Renal cortex interstitium (tissue), 11 donors: ENCODE measurements at regions not wholly inside any gene's neighbourhood (a gene's known extent, or its start where the extent isn't known, plus 50 kb on each side); places are given as distances from the start of the nearest gene placed in this dataset.
A peak's percentile ranks its signal among the peaks of the same experiment; 100 is the strongest.

Source experiments
- DNase-seq, 11 donors: peaks; one replicate each; pipeline ENCODE4 v3.0.0-alpha.2; 2013; ENCODE audit warnings: low read depth in 9 of 11, low spot score in 4 of 11; ENCODE audit errors: extremely low read depth in 1 of 11

- peak in 3 of 11 donors; percentile 15 to 21 (median 15) for DNase-seq
These were observed 1049.2 kb downstream of the AACS start for GRCh38 chr12:126114441-126114840.

DNA sequence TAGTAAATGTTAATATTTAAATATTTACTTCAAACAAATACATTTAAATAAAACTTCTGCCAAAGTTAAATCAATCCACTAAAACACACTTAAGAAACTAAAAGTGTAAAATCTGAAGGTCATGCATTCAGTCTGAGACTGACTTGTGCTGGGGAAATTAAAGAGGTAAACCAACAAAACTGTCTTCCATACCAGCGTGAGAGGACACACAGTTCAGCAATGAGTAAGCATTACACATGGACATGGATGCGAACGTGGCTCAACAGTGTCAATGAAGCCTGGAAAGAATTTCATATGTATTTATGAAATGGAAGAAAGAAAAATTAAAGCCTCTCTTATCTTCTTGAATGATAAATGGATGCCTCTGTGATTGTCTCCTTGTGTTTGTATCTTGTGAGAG, 1052.3 kb downstream of the AACS start:
- DNase-seq, result no peak

DNA sequence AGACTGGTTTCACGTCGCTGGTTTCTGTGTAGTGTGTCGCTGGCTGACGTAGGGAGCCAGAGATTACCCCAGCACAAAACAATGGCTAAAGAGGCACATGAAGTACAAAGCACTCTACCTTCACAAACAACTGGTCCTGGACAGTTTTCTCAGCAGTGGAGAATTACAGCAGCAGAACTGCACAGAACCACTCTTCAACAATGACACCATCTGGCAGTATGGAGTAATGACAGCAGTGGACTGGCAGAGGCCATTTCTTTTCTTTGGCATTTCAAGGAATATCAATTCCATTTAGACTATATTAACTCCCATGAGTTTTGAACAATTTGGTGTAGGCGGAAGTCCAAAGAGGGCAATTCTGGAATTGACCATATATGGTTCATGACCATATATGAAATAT, 1074.1 kb downstream of the AACS start:
- DNase-seq, result no peak

DNA sequence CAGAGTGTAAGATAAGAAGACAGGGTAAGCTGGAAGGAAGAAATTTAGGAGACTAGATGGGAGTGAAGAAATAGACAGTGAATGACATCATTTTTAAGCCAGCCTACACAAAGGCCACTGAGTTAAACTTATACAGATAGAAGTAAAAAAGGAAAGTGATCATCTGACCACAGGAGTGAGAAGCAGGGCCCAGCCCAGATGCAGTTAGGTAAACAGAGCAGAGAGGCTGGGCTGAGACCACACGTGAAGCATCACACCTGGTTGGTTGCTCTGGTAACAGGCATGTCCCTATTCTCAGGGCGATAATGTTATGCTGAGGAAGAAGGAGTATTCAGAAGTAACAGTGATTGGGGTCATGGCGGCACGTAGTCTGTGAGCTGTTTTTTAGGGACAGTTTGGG, 1079.4 kb downstream of the AACS start:
- no peak for DNase-seq

GRCh38 chr12:126147321-126147720, 1082.1 kb downstream of the AACS start:
- DNase-seq, result no peak

DNA sequence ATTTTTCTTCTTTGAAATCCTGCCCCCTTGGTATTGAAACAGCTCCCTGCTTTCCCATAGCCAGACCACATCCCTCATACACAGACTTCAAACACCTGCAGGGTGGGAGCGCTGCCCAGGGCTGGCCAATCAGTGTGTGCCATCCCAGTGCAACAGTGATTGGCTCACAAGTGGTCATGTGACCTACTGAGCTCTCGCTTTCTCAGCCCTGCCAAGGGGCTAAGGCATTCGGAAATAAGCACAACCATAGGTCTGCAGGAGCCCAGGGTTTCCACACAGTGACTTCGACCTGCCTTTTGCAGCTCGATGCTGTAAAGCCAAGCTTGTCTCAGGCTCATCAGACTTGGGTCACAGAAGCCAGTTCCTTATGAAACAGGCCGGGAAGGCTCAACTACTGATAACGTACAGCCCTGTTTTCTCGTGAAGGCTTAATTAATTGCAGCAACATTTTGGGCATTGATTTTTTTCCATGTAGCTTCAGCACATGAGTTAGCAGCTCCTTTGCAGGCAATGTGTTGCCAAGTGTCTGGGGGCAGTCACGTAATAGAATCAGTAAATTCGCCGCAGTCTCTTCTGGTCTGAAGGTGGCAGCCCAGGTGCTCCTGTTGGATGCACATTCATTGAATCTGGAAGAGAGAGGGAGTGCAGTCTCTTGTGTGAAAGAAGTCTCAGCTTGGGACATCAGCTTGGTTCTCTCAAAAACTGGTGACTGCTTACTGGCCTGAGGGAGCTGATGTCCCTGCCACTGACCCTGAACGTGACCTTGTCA, 1091.8 kb downstream of the AACS start:
- no peak for DNase-seq

- DNase-seq, result peak in 1 of 11 donors; percentile 3
These were observed 1092.3 kb downstream of the AACS start for GRCh38 chr12:126157575-126157966.

GRCh38 chr12:126159139-126159538, 1093.9 kb downstream of the AACS start:
- no peak for DNase-seq

DNA sequence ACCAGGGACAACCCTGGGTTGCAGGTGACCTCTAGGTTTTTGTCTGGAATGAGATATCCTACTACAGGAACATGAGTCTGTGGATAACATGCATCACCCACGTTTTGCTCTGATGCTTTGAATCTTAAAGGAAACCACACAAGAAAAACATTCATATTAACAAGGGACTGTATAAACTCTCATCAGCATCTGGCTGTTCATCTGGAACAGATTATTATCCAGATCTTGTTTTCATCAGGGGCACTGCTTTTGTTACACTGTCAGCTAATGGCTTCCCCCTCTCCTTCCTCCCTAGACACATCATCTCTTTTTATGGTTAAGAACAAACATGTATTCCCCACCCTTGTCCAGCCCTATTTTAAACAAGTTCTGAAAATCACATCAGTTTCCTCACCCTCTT, 1095.7 kb downstream of the AACS start:
- DNase-seq, result no peak

DNA sequence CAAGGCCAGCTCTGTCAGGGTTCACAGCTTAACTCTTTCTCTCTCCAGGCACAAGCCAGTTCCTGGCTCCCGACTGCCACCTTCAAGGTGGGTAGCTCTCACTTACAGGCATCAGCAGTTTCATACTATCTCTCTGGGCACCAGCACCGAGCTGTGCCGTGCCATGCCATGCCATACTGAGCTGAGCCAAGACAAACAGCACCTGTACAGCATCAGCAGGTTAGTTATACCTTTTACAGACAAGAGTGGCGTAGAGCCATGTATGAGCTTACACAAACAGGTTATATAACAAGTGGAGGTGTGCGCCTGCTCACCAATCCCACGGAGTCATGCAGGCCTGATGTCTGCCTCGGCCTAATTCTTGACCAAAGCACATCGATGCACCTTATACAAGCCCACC, 1098.7 kb downstream of the AACS start:
- DNase-seq, result no peak

- no peak for DNase-seq
These were observed 1106.8 kb downstream of the AACS start for GRCh38 chr12:126171937-126172559.

- no peak for DNase-seq
These were observed 1117.5 kb downstream of the AACS start for GRCh38 chr12:126182619-126183236.

DNA sequence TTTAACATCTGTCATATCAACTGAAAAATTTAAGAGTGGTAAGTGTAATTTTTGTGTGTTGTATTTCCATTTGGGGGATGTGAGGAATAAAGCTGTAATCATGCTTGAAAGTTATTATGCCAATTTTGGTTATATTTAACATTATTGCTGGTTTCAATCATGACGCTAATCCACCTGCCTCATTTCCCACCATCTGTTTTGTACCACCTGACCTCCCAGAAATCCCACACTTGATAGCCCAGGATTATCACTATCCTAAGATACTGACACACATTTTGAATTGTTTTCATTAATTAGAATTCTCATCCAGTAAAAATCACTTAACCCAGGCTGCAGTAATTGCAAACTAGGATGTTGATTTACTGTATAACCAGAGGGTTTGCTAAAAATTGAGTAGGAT, 1119.8 kb downstream of the AACS start:
- DNase-seq, result no peak

DNA sequence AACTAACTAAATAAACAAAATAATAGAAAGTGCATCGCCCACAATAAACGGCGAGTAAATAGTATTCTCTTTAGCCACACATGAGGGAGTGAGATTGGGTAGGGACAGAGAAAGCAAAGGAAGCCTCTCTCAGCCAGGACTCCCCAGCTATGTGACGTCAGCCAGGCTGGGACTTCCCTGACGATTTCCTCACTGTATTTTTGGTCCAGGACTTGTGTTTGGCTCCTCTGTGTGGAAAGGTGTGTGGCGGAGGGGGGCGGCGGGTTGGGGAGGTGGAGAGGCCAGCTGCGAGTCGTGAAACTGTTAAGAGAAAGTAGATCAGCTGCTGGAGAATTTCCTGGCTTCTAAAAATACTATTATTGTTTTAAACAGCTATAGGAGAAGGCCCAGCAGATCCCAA, 1124.6 kb downstream of the AACS start:
- peak in 1 of 11 donors; percentile 1 for DNase-seq

- peak in 2 of 11 donors; percentile 2 to 7 for DNase-seq
These were observed 1126.0 kb downstream of the AACS start for GRCh38 chr12:126191031-126191891.

DNA sequence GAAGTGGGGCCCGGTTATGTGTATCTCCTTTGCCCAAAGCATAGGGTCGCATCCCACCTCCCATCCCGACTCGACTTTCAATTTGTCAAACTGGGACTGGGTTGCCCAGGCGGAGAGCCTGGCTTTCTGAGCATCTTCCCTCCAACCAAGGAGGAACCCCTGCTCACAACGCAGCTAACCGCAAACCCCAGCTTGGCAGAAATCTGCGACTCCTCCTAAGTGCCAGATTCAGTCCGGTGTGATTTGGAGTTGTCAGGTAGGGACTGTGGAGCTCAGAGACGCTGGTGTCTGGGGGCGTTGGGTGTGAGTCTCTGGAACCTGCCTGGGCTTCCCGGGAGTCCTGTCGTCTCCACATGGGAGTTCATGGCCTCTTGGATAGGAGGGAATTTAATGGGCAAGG, 1126.7 kb downstream of the AACS start:
- no peak for DNase-seq

DNA sequence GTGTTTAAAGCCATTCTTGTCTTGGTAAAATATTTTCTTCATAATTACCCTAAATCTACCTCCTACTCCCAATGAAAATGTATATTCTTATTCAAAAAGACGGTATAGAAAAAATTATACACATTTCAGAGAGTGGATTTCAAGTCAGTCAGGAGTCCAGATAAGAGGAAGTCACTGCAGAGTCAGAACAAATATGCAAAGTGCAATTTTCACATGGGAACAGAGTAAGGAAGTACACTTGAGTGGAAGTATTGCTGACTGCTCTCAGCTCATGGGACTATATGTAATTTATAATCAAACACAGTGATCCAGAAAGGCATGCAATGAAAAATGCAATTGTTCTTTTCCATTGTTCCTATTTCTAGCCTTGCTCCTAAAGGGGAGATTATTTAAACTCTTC, 1128.0 kb downstream of the AACS start:
- DNase-seq, result no peak

GRCh38 chr12:126196263-126196662, 1131.0 kb downstream of the AACS start:
- no peak for DNase-seq

- no peak for DNase-seq
These were observed 1133.3 kb downstream of the AACS start for GRCh38 chr12:126198516-126198915.
